Peyer's patch (tissue), 4 donors: ENCODE measurements at regions not wholly inside any gene's neighbourhood (a gene's known extent, or its start where the extent isn't known, plus 50 kb on each side); places are given as distances from the start of the nearest gene placed in this dataset.

Experiments used
- CTCF ChIP-seq, 6 experiments: fragments of 450-650 bp in 4 of 6; fragments of 200-600 bp in 2 of 6; sonication (generic) in 1 of 6; IDR thresholded peaks; one replicate each; pipeline ENCODE4 v1.5.1; 2017 to 2019; ENCODE audit warnings: antibody characterized with exemption in 6 of 6, mild to moderate bottlenecking in 3 of 6, moderate library complexity in 1 of 6
- POLR2A ChIP-seq, 2 donors: fragments of 450-650 bp; IDR thresholded peaks; one replicate each; pipeline ENCODE4 v1.5.1; 2017; ENCODE audit warnings: antibody characterized with exemption in 2 of 2, mild to moderate bottlenecking in 2 of 2, moderate library complexity in 2 of 2

- TF ChIP-seq CTCF (IDR thresholded peaks at IDR 0.05) (no peak), POLR2A (IDR thresholded peaks at IDR 0.05) (no peak)
These were observed 155.0 kb downstream of the ADAMTS15 start for GRCh38 chr11:130603335-130603906.
